GM12878 (cell line): ENCODE measurements at regions not wholly inside any gene's neighbourhood (a gene's known extent, or its start where the extent isn't known, plus 50 kb on each side); places are given as distances from the start of the nearest gene placed in this dataset.

Experiments used
- ATAC-seq: fragments of 200-7000 bp; cut with Tn5 transposase; 3 replicates; pipeline ENCODE4 v1.9.1; 2020; ENCODE audit warnings: mild to moderate bottlenecking, moderate library complexity
- BruUV-seq: library from RNA; stranded (reverse); fragments of 400-500 nt; replicated peaks from 2 replicates; lab custom pipeline; 2021; lab: Mats Ljungman, UMichigan
- CTCF ChIA-PET: fragments of 300-600 bp; sonication (Branson Sonifier 250); formaldehyde crosslinking; extraction: SDS; loops from one replicate; lab custom pipeline; 2021; ENCODE audit warnings: inconsistent platforms; lab: Yijun Ruan, JAX
- POLR2A ChIA-PET: fragments of 350-600 bp; formaldehyde crosslinking; extraction: SDS; loops from one replicate; lab custom pipeline; 2021; ENCODE audit warnings: inconsistent platforms; lab: Charles Lee
- RAD21 ChIA-PET: fragments of 300-600 bp; sonication (Branson Sonifier 250); formaldehyde crosslinking; loops from one replicate; lab custom pipeline; 2023; ENCODE audit warnings: antibody characterized with exemption; ENCODE audit not compliant: unreplicated experiment; lab: Charles Lee
- SMC1A ChIA-PET: fragments of 300-600 bp; sonication (Branson Sonifier 250); formaldehyde crosslinking; loops from one replicate; lab custom pipeline; 2023; ENCODE audit not compliant: unreplicated experiment, uncharacterized antibody; lab: Charles Lee
- DNase-seq: peaks from one replicate; pipeline ENCODE4 v3.0.0-alpha.2; 2011; ENCODE audit warnings: low read depth, low spot score
- FAIRE-seq: peaks from 3 replicates; lab custom pipeline; 2011; peaks lifted over from hg19 to GRCh38; lab: Jason Lieb, UNC
- H2AFZ ChIP-seq: 2 replicates; pipeline ENCODE4 v1.6.0; 2011; ENCODE audit warnings: low read depth, low read length, control low read depth; ENCODE audit not compliant: control insufficient read depth
- H3K27ac ChIP-seq: 2 replicates; pipeline ENCODE4 v1.5.1; 2011; ENCODE audit warnings: control low read depth; ENCODE audit not compliant: control insufficient read depth, insufficient read depth
- H3K27me3 ChIP-seq, 2 experiments: replicated peaks in 1 of 2; 2 replicates each; pipeline versions ENCODE4 v1.6.0 to v1.6.1; 2011; ENCODE audit warnings: low read length in 1 of 2; ENCODE audit not compliant: control insufficient read depth in 2 of 2, insufficient read depth in 2 of 2
- H3K36me3 ChIP-seq, 2 experiments: 2 replicates each; pipeline ENCODE4 v1.5.1; 2011; ENCODE audit warnings: low read length in 1 of 2; ENCODE audit not compliant: control insufficient read depth in 2 of 2, insufficient read depth in 2 of 2
- H3K4me1 ChIP-seq: 2 replicates; pipeline ENCODE4 v1.6.1; 2011; ENCODE audit warnings: mild to moderate bottlenecking, low read length, moderate library complexity, mixed read lengths; ENCODE audit not compliant: control insufficient read depth, insufficient read depth
- H3K4me2 ChIP-seq: 2 replicates; pipeline ENCODE4 v1.6.0; 2011; ENCODE audit warnings: control low read depth; ENCODE audit not compliant: control insufficient read depth, insufficient read depth
- H3K4me3 ChIP-seq: fragments of 200-600 bp; sonication (generic); 2 replicates; pipeline ENCODE4 v1.5.1; 2016
- H3K79me2 ChIP-seq: 2 replicates; pipeline ENCODE4 v1.6.0; 2011; ENCODE audit warnings: low read length; ENCODE audit not compliant: control insufficient read depth, insufficient read depth
- H3K9ac ChIP-seq: 2 replicates; pipeline ENCODE4 v1.8.0; 2011; ENCODE audit warnings: low read length, control low read depth, mixed read lengths; ENCODE audit not compliant: control insufficient read depth, insufficient read depth
- H3K9me3 ChIP-seq: replicated peaks from 3 replicates; pipeline ENCODE4 v1.5.1; 2011; ENCODE audit warnings: mild to moderate bottlenecking, low read length; ENCODE audit not compliant: control insufficient read depth, insufficient read depth
- H4K20me1 ChIP-seq: 2 replicates; pipeline ENCODE4 v1.6.0; 2011; ENCODE audit not compliant: control insufficient read depth, insufficient read depth
- ATF3 ChIP-seq: IDR thresholded peaks from 2 replicates; pipeline ENCODE4 v1.6.1; 2011; ENCODE audit warnings: low read depth, mild to moderate bottlenecking, low read length, moderate library complexity, borderline replicate concordance; ENCODE audit errors: extremely low read depth
- BCLAF1 ChIP-seq: fragments of 450-650 bp; IDR thresholded peaks from 2 replicates; pipeline ENCODE4 v1.6.1; 2017; ENCODE audit warnings: antibody characterized with exemption, mild to moderate bottlenecking, moderate library complexity
- BMI1 ChIP-seq: fragments of 450-650 bp; IDR thresholded peaks from 2 replicates; pipeline ENCODE4 v1.6.1; 2016; ENCODE audit warnings: mild to moderate bottlenecking, moderate library complexity, borderline replicate concordance
- CBX5 ChIP-seq: sonication (generic); IDR thresholded peaks from 2 replicates; pipeline ENCODE4 v1.6.1; 2016; ENCODE audit warnings: low read depth, moderate library complexity, mild to moderate bottlenecking, inconsistent platforms
- E4F1 ChIP-seq: fragments of 450-650 bp; IDR thresholded peaks from 2 replicates; pipeline ENCODE4 v1.6.1; 2018; ENCODE audit warnings: borderline replicate concordance, mild to moderate bottlenecking; ENCODE audit not compliant: partially characterized antibody
- HDGF ChIP-seq: fragments of 450-650 bp; IDR thresholded peaks from 2 replicates; pipeline ENCODE4 v1.6.1; 2016; ENCODE audit warnings: antibody characterized with exemption
- PBX3 ChIP-seq: IDR thresholded peaks from 2 replicates; pipeline ENCODE4 v1.6.1; 2011; ENCODE audit warnings: mild to moderate bottlenecking, low read depth, low read length, moderate library complexity; ENCODE audit not compliant: insufficient replicate concordance
- PKNOX1 ChIP-seq: fragments of 450-650 bp; IDR thresholded peaks from 2 replicates; pipeline ENCODE4 v1.6.1; 2016; ENCODE audit warnings: mild to moderate bottlenecking
- RCOR1 ChIP-seq: conservative IDR thresholded peaks from 2 replicates; pipeline ENCODE4 v1.6.1; 2012; ENCODE audit warnings: low read depth, low read length, improper control_type of control experiment
- SIN3A ChIP-seq: IDR thresholded peaks from 2 replicates; pipeline ENCODE4 v1.6.1; 2012; ENCODE audit warnings: low read depth, low read length, improper control_type of control experiment
- YBX1 ChIP-seq: fragments of 450-650 bp; IDR thresholded peaks from 2 replicates; pipeline ENCODE4 v1.6.1; 2016; ENCODE audit warnings: antibody characterized with exemption
- ZBTB11 ChIP-seq: fragments of 450-650 bp; formaldehyde crosslinking; IDR thresholded peaks from 2 replicates; pipeline ENCODE4 v1.5.0; 2022; ENCODE audit warnings: mild to moderate bottlenecking, missing genetic modification characterization
- ZNF207 ChIP-seq: fragments of 450-650 bp; IDR thresholded peaks from 2 replicates; pipeline ENCODE4 v1.6.1; 2014; ENCODE audit warnings: antibody characterized with exemption, mild to moderate bottlenecking, borderline replicate concordance
- whole genome bisulfite sequencing: methylation state at CpG from one replicate; pipeline ENCODE4 v1.1.6; 2016; ENCODE audit warnings: low lambda C conversion rate; ENCODE audit not compliant: insufficient replicate concordance, insufficient coverage; ENCODE audit errors: missing lambda C conversion rate; 5-methylcytosine and 5-hydroxymethylcytosine counted together
- in situ Hi-C: fragments of 300-500 bp; cut with MboI; formaldehyde crosslinking; loops from 9 replicates; pipeline ENCODE4 v1.14.3; 2018; ENCODE audit warnings: mixed read lengths
- intact Hi-C: fragments of 100-400 bp; cut with micrococcal nuclease; formaldehyde crosslinking; loops from one replicate; pipeline ENCODE4 v1.14.2; 2022; ENCODE audit not compliant: unreplicated experiment

- Histone ChIP-seq H3K79me2 (no peaks in the 10 kb centered on the region), H3K27me3 (no peaks in the 10 kb centered on the region), H3K4me3 (no peak overlapping the region), H3K36me3 (no peaks in the 10 kb centered on the region), H3K9me3 (no peaks in the 10 kb centered on the region), H3K4me2 (no peak overlapping the region), H3K9ac (no peak overlapping the region), H3K27ac (no peak overlapping the region), H3K4me1 (no peaks in the 10 kb centered on the region), H4K20me1 (no peaks in the 10 kb centered on the region), H2AFZ (no peak overlapping the region)
- ChIA-PET CTCF (no interaction called here), SMC1A (interaction anchor here (1.2 to 1.6 kb wide), 2 partner anchors 21 to 36 kb away, joined by 3 to 4 read pairs; no protein-coding TSS in a partner anchor), POLR2A (no interaction called here), RAD21 (no interaction called here)
- DNase-seq (no peak), FAIRE-seq (no peak), ATAC-seq (no peak)
- 0% methylated on average over 1 of the region's 1 CpG for WGBS
- intact Hi-C loops = no loop called here
- BruUV-seq = no TSS peak
- in situ Hi-C loops = no loop called here
- TF ChIP-seq PKNOX1 (no peak), YBX1 (no peak), BMI1 (no peak), ATF3 (no peak), RCOR1 (no peak), HDGF (no peak), BCLAF1 (no peak), ZNF207 (no peak), E4F1 (no peak), ZBTB11 (CRISPR knock-in tag) (no peak), PBX3 (no peak), CBX5 (no peak), SIN3A (no peak)
Measured at GRCh38 chr1:80706526-80706925, 1094.2 kb upstream of the ADGRL2 start.
